ENCODE measurements at regions not wholly inside any gene's neighbourhood (a gene's known extent, or its start where the extent isn't known, plus 50 kb on each side); places are given as distances from the start of the nearest gene placed in this dataset.

DNA sequence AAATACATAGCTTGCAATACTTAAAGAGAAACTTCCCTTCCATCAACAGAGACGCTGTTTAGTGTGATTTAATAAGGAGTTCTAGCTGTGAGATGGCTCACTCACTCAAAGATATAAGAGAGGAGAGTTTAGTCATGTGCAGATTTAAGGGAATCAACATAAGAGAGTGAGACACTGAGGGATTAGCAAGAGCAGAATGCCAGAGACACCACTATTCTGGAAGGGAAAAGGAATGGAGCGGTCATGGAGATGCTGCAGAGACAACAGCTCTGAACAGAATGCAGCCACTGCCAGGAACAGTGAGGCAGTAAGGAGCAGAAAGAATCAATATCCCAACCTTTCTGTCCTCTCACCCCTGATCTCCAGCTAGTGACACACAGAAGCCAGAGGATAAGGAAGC lies 248.8 kb downstream of the MBNL1 start:
- TF ChIP-seq, protein P1, sequence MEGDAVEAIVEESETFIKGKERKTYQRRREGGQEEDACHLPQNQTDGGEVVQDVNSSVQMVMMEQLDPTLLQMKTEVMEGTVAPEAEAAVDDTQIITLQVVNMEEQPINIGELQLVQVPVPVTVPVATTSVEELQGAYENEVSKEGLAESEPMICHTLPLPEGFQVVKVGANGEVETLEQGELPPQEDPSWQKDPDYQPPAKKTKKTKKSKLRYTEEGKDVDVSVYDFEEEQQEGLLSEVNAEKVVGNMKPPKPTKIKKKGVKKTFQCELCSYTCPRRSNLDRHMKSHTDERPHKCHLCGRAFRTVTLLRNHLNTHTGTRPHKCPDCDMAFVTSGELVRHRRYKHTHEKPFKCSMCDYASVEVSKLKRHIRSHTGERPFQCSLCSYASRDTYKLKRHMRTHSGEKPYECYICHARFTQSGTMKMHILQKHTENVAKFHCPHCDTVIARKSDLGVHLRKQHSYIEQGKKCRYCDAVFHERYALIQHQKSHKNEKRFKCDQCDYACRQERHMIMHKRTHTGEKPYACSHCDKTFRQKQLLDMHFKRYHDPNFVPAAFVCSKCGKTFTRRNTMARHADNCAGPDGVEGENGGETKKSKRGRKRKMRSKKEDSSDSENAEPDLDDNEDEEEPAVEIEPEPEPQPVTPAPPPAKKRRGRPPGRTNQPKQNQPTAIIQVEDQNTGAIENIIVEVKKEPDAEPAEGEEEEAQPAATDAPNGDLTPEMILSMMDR (IDR thresholded peaks at IDR 0.05; ENCODE audit: poor library complexity): no peak
- TF ChIP-seq EZH2 (IDR thresholded peaks at IDR 0.05; ENCODE audit: borderline replicate concordance): no peak
- TF ChIP-seq EZH2phosphoT487 (IDR thresholded peaks at IDR 0.05; ENCODE audit: low read depth, severe bottlenecking, unreplicated experiment): no peak

Data from hepatocyte (in vitro differentiated cells).